IMR-90 (cell line): ENCODE measurements at regions not wholly inside any gene's neighbourhood (a gene's known extent, or its start where the extent isn't known, plus 50 kb on each side); places are given as distances from the start of the nearest gene placed in this dataset.
"Not testable (repeated sequence)": the region's sequence is repeated elsewhere in the genome, so short reads cannot be mapped to it uniquely, and the experiment has no call there.

ENCODE experiments used
- CTCF ChIP-seq: conservative IDR thresholded peaks from 2 replicates; pipeline ENCODE4 v1.5.1; 2012; ENCODE audit warnings: mild to moderate bottlenecking, low read depth, low read length, improper control_type of control experiment
- MAFK ChIP-seq: IDR thresholded peaks from 2 replicates; pipeline ENCODE4 v1.6.1; 2012; ENCODE audit warnings: low read depth, low read length, improper control_type of control experiment
- POLR2A ChIP-seq: IDR thresholded peaks from 2 replicates; pipeline ENCODE4 v1.6.1; 2012; ENCODE audit warnings: mild to moderate bottlenecking, low read depth, low read length
- RCOR1 ChIP-seq: IDR thresholded peaks from 2 replicates; pipeline ENCODE4 v1.6.1; 2012; ENCODE audit warnings: mild to moderate bottlenecking, low read length, improper control_type of control experiment; ENCODE audit not compliant: insufficient replicate concordance
- SMC3 ChIP-seq: fragments of 150-350 bp; IDR thresholded peaks from 2 replicates; pipeline ENCODE4 v1.6.1; 2016; ENCODE audit warnings: low read depth, mild to moderate bottlenecking, antibody characterized with exemption, low read length, moderate library complexity

GRCh38 chr2:113559820-113560219, 61.4 kb downstream of the FOXD4L1 start:
- TF ChIP-seq SMC3, CTCF, POLR2A, RCOR1, MAFK: not testable (repeated sequence)
